ENCODE measurements at regions not wholly inside any gene's neighbourhood (a gene's known extent, or its start where the extent isn't known, plus 50 kb on each side); places are given as distances from the start of the nearest gene placed in this dataset.

- H3K4me3 ChIP-seq (ENCODE audit: low read depth, low read length) = no peak overlapping the region
- DNase-seq (ENCODE audit: low read depth) = peak; percentile 85
- TF ChIP-seq, protein P1, sequence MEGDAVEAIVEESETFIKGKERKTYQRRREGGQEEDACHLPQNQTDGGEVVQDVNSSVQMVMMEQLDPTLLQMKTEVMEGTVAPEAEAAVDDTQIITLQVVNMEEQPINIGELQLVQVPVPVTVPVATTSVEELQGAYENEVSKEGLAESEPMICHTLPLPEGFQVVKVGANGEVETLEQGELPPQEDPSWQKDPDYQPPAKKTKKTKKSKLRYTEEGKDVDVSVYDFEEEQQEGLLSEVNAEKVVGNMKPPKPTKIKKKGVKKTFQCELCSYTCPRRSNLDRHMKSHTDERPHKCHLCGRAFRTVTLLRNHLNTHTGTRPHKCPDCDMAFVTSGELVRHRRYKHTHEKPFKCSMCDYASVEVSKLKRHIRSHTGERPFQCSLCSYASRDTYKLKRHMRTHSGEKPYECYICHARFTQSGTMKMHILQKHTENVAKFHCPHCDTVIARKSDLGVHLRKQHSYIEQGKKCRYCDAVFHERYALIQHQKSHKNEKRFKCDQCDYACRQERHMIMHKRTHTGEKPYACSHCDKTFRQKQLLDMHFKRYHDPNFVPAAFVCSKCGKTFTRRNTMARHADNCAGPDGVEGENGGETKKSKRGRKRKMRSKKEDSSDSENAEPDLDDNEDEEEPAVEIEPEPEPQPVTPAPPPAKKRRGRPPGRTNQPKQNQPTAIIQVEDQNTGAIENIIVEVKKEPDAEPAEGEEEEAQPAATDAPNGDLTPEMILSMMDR (IDR thresholded peaks at IDR 0.05; ENCODE audit: low read depth, low read length, missing control alignments) = no peak
- in situ Hi-C loops (cut with HindIII; ENCODE audit: low sequenced_read_pairs) = no loop called here
Observed at GRCh38 chr1:74835051-74835450, 102.1 kb downstream of the TYW3 start.

GRCh38 chr1:74842726-74843125, 109.8 kb downstream of the TYW3 start:
- no peak overlapping the region for H3K4me3 ChIP-seq (ENCODE audit: low read depth, low read length)
- no peak for DNase-seq (ENCODE audit: low read depth)
- TF ChIP-seq, protein P1 (IDR thresholded peaks at IDR 0.05; ENCODE audit: low read depth, low read length, missing control alignments) = no peak
- in situ Hi-C loops (cut with HindIII; ENCODE audit: low sequenced_read_pairs) = no loop called here

- in situ Hi-C loops (cut with HindIII; ENCODE audit: low sequenced_read_pairs) = no loop called here
- TF ChIP-seq, protein P1 (IDR thresholded peaks at IDR 0.05; ENCODE audit: low read depth, low read length, missing control alignments) = no peak
- DNase-seq (ENCODE audit: low read depth) = no peak
- H3K4me3 ChIP-seq (ENCODE audit: low read depth, low read length) = no peak overlapping the region
Observed at GRCh38 chr1:74847715-74848114, 114.8 kb downstream of the TYW3 start.

- in situ Hi-C loops (cut with HindIII; ENCODE audit: low sequenced_read_pairs) = no loop called here
- no peak overlapping the region for H3K4me3 ChIP-seq (ENCODE audit: low read depth, low read length)
- TF ChIP-seq, protein P1 (IDR thresholded peaks at IDR 0.05; ENCODE audit: low read depth, low read length, missing control alignments) = no peak
- DNase-seq (ENCODE audit: low read depth) = no peak
Observed at GRCh38 chr1:74853756-74854155, 120.8 kb downstream of the TYW3 start.

GRCh38 chr1:74856174-74856573, 123.2 kb downstream of the TYW3 start:
- TF ChIP-seq, protein P1 (IDR thresholded peaks at IDR 0.05; ENCODE audit: low read depth, low read length, missing control alignments) = no peak
- in situ Hi-C loops (cut with HindIII; ENCODE audit: low sequenced_read_pairs) = no loop called here
- DNase-seq (ENCODE audit: low read depth) = no peak
- no peak overlapping the region for H3K4me3 ChIP-seq (ENCODE audit: low read depth, low read length)

GRCh38 chr1:74857676-74858075, 124.7 kb downstream of the TYW3 start:
- TF ChIP-seq, protein P1 (IDR thresholded peaks at IDR 0.05; ENCODE audit: low read depth, low read length, missing control alignments) = no peak
- in situ Hi-C loops (cut with HindIII; ENCODE audit: low sequenced_read_pairs) = no loop called here
- no peak overlapping the region for H3K4me3 ChIP-seq (ENCODE audit: low read depth, low read length)
- no peak for DNase-seq (ENCODE audit: low read depth)

GRCh38 chr1:74858136-74858535, 125.2 kb downstream of the TYW3 start:
- TF ChIP-seq, protein P1 (IDR thresholded peaks at IDR 0.05; ENCODE audit: low read depth, low read length, missing control alignments) = no peak
- in situ Hi-C loops (cut with HindIII; ENCODE audit: low sequenced_read_pairs) = no loop called here
- no peak overlapping the region for H3K4me3 ChIP-seq (ENCODE audit: low read depth, low read length)
- DNase-seq (ENCODE audit: low read depth) = peak; percentile 73

Measured in astrocyte of the cerebellum (primary cell).